H1 (cell line): ENCODE measurements at regions not wholly inside any gene's neighbourhood (a gene's known extent, or its start where the extent isn't known, plus 50 kb on each side); places are given as distances from the start of the nearest gene placed in this dataset.

ENCODE experiments used
- EZH2 ChIP-seq: fragments of 200-600 bp; sonication (generic); IDR thresholded peaks from 2 replicates; pipeline ENCODE4 v1.7.1; 2012; ENCODE audit warnings: low read depth, mild to moderate bottlenecking, moderate library complexity, low read length, inconsistent platforms; ENCODE audit not compliant: severe bottlenecking
- POLR2AphosphoS5 ChIP-seq: IDR thresholded peaks from 2 replicates; pipeline ENCODE4 v1.6.1; 2011; ENCODE audit warnings: low read depth, low read length
- TAF1 ChIP-seq: IDR thresholded peaks from 2 replicates; pipeline ENCODE4 v1.6.1; 2011; ENCODE audit warnings: mild to moderate bottlenecking, low read depth, low read length

DNA sequence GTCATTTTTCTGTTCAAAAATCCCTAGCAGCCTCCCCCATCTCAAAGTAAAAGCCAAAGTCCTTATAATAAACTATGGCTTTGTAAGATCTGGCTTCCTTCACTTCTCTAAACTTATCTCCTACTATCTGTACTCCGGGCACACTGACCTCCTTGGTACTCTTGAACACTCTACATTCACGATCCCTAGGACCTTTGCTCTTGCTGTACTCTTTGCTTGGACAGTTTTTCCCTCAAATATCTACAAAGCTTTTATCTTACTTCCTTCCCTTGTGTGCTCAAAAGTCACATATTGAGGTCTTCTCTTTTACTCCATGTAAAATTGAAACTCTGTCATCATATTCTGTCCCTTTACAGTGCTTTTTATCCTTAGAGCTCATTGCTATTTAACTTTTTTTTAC is 616.6 kb downstream of the IRS1 start (continued):
- TF ChIP-seq POLR2AphosphoS5 (no peak), EZH2 (no peak), TAF1 (no peak)
